IPS-18a (cell line): ENCODE measurements at regions not wholly inside any gene's neighbourhood (a gene's known extent, or its start where the extent isn't known, plus 50 kb on each side); places are given as distances from the start of the nearest gene placed in this dataset.
"Not testable (repeated sequence)": the region's sequence is repeated elsewhere in the genome, so short reads cannot be mapped to it uniquely, and the experiment has no call there.

Experiments
- H3K27ac ChIP-seq: one replicate; pipeline ENCODE4 v1.5.1; 2013; ENCODE audit warnings: low read length
- H3K27me3 ChIP-seq: one replicate; pipeline ENCODE4 v1.6.1; 2013; ENCODE audit warnings: mild to moderate bottlenecking, low read length; ENCODE audit not compliant: control insufficient read depth, insufficient read depth
- H3K36me3 ChIP-seq: one replicate; pipeline ENCODE4 v1.6.1; 2013; ENCODE audit warnings: low read depth, low read length; ENCODE audit not compliant: control insufficient read depth
- H3K4me1 ChIP-seq: one replicate; pipeline ENCODE4 v1.6.1; 2013; ENCODE audit warnings: low read depth, low read length; ENCODE audit not compliant: control insufficient read depth
- H3K4me3 ChIP-seq: one replicate; pipeline ENCODE4 v1.5.1; 2013; ENCODE audit warnings: low read length
- H3K9ac ChIP-seq: one replicate; pipeline ENCODE4 v1.6.1; 2013; ENCODE audit warnings: mild to moderate bottlenecking, low read length, moderate library complexity
- H3K9me3 ChIP-seq: one replicate; pipeline ENCODE4 v1.6.1; 2013; ENCODE audit warnings: low read depth, low read length; ENCODE audit not compliant: control insufficient read depth

DNA sequence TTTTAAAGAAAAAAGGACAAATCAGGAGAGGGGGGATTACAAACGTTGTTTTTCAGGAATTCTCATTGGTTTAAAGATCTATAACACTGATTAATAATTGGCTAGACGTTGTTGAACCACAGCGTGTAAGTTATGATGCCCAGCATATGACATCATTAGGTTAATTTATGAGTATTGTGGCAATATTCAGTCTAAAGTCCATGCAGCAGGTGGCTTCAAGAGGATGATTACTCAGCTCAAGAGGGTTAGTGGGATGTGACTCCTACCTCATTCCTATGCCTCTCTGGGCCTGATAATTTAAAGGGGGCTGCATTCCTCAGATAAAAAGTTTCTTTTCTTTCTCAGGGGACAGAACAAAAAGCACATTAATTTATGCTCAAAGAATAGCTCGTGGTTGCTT is 1309.0 kb downstream of the EPHA7 start:
- Histone ChIP-seq H3K9me3 (no peaks in the 10 kb centered on the region), H3K36me3 (no peaks in the 10 kb centered on the region), H3K4me3 (no peak overlapping the region), H3K4me1 (no peaks in the 10 kb centered on the region), H3K9ac (no peak overlapping the region), H3K27me3 (no peaks in the 10 kb centered on the region), H3K27ac (no peak overlapping the region)

DNA sequence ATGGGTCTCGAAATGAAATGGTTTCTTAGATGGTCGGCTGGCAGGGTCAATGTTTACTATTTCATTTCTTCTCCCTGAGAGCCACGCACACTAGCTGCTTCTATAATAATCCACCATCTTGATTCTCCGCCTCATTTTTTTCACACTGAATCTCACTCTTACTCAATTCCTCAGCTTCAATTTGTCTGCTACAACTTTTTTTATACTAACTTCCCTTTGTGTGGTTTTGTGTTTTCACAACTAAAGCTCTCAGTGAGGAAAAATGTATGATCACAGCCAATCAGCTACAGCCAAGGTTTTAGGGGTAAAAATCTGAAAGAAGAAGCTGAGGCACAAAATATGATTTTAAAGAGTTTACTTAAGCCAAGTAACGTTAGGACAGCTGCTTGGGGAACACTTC is 1309.4 kb downstream of the EPHA7 start:
- Histone ChIP-seq H3K4me1 (no peaks in the 10 kb centered on the region), H3K4me3 (no peak overlapping the region), H3K27me3 (no peaks in the 10 kb centered on the region), H3K27ac (no peak overlapping the region), H3K36me3 (no peaks in the 10 kb centered on the region), H3K9me3 (no peaks in the 10 kb centered on the region), H3K9ac (no peak overlapping the region)

DNA sequence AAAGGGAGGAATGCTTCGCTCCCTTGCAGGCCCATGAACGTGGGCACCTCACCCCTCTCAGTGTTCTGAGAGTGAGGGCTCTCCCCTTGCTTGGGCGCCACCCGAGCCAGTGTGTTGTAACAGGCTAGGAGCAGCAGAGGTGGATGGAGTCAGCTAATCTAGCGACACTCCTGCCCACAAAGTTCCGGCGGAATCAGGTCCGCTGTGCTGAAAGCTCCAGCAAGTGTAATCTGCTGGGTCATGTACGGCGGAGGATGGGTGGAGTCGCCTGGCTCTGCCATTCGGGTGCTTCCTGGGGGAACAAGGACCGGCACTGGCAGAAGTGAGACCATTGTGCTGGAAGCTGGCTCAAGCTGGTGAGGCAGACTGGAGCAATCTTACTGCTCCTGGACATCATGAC is 1310.1 kb downstream of the EPHA7 start:
- no peaks in the 10 kb centered on the region for H3K27me3 ChIP-seq
- no peaks in the 10 kb centered on the region for H3K4me1 ChIP-seq
- no peaks in the 10 kb centered on the region for H3K9me3 ChIP-seq
- H3K36me3 ChIP-seq = no peaks in the 10 kb centered on the region
- H3K9ac ChIP-seq = no peak overlapping the region
- no peak overlapping the region for H3K27ac ChIP-seq
- no peak overlapping the region for H3K4me3 ChIP-seq

DNA sequence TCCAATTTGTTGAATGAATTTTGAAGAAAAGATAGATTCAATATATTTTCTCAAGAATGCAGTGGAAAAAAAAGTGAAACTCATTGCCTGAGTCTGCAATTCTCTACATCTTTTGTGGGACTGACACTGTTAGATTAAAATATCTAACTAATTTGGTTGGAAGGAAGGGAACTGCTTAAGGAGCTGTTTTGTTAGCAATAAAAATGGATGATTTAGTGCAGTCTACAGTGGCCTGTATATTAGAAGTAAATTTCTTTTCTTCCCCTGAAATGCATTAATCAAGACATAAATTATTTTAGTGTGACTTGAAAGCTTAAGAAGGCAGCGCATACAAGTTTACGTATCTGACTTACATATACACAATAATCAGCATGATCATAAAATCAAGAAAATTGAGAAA is 1332.6 kb downstream of the EPHA7 start:
- Histone ChIP-seq H3K9me3 (no peaks in the 10 kb centered on the region), H3K36me3 (no peaks in the 10 kb centered on the region), H3K4me3 (no peak overlapping the region), H3K27me3 (no peaks in the 10 kb centered on the region), H3K9ac (no peak overlapping the region), H3K4me1 (no peaks in the 10 kb centered on the region), H3K27ac (no peak overlapping the region)

DNA sequence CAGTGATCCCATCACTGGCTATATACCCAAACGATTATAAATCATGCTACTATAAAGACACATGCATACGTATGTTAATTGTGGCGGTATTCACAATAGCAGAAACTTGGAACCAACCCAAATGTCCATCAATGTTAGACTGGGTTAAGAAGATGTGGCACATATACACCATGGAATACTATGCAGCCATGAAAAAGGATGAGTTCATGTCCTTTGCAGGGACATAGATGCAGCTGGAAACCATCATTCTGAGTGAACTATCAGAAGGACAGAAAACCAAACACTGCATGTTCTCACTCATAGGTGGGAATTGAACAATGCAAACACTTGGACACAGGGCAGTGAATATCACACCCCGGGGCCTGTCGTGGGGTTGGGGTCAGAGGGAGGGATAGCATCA is 1335.4 kb downstream of the EPHA7 start:
- not testable (repeated sequence) for H3K4me3 ChIP-seq, H3K27me3 ChIP-seq, H3K4me1 ChIP-seq

DNA sequence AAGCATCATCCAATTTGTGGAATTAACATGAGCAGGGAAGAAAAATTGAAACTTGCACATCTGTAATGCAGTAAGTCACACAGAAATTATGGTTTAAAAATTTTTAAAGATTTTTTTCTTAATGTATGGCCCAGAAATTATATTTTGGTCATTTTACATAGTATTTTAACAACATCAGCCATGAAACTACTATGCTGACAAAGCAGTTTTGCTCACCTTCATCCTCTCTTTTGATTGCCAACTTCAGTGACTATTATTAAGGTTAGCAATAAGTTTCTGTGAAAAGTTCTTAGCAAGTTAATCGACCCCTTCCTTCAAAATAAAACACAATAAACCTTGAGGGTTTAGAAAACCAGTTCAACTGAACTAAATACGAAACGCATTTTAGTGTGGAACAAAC is 1347.0 kb downstream of the EPHA7 start:
- Histone ChIP-seq H3K36me3 (no peaks in the 10 kb centered on the region), H3K9ac (no peak overlapping the region), H3K27me3 (no peaks in the 10 kb centered on the region), H3K9me3 (no peaks in the 10 kb centered on the region), H3K4me3 (no peak overlapping the region), H3K4me1 (no peaks in the 10 kb centered on the region), H3K27ac (no peak overlapping the region)

More for the DNA sequence above, 1335.4 kb downstream of the EPHA7 start:
- H3K9me3 ChIP-seq, H3K9ac ChIP-seq, H3K27ac ChIP-seq, H3K36me3 ChIP-seq: not testable (repeated sequence)

DNA sequence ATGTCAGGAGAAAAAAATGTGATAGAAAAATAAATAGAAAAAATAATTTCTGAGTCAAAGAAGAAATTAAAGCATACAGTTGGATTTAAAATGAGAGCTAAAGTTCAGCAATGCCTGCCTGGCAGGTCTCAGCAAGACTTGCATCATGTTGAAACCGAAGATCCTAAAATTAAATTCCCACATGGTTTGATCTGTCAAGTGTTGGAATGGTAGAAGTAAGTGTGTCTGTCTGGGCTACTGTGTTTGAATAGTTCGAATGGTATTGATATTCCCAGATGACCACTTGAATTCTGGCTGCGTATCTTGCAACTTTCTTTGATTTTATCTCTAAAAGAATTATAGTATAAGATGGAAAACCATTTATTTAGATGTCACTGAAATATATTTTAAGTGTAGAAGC is 1349.6 kb downstream of the EPHA7 start:
- no peaks in the 10 kb centered on the region for H3K27me3 ChIP-seq
- H3K36me3 ChIP-seq = no peaks in the 10 kb centered on the region
- H3K27ac ChIP-seq = no peak overlapping the region
- H3K4me1 ChIP-seq = no peaks in the 10 kb centered on the region
- no peak overlapping the region for H3K9ac ChIP-seq
- H3K4me3 ChIP-seq = no peak overlapping the region
- H3K9me3 ChIP-seq = no peaks in the 10 kb centered on the region

DNA sequence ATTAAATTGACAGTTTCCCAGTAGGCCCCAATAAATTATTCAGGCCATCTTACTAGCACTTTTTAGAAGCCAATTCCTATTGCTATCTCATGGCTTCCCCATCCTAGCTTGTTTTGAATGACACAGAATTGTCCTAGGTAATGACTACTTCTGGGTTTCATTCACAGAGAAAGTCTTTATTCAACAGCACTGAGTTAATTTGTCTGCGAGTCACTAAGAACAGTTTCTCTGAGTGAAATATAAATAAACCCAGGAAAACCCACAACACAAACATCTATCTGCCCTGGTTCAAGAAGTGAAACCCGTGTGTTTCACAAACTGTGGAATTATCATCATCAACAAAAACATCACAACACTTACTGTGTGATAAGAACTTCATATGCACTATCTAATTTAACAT is 1366.8 kb downstream of the EPHA7 start:
- H3K27ac ChIP-seq = no peak overlapping the region
- no peaks in the 10 kb centered on the region for H3K9me3 ChIP-seq
- no peak overlapping the region for H3K9ac ChIP-seq
- no peaks in the 10 kb centered on the region for H3K4me1 ChIP-seq
- no peaks in the 10 kb centered on the region for H3K27me3 ChIP-seq
- no peak overlapping the region for H3K4me3 ChIP-seq
- H3K36me3 ChIP-seq = no peaks in the 10 kb centered on the region

DNA sequence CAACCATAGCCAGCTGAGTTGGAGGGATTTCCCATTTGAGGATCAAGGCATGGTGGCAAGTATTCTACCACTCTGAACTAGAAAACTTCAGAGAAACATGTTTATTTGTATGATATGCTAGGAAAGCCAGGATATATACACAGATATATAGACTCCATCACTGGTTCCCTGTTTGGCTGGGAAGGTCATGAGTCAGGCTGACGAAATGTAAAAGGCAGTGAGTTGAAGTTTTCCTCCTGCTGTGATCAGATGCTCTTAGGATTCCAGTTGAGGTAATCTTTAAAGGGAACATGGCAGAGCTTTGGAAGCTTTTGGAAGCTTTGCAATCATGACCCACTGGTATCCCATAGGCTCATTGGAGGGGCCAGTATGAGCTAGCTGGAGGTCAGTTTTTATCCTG is 1369.1 kb downstream of the EPHA7 start:
- Histone ChIP-seq H3K9me3 (no peaks in the 10 kb centered on the region), H3K4me1 (no peaks in the 10 kb centered on the region), H3K27ac (no peak overlapping the region), H3K27me3 (no peaks in the 10 kb centered on the region), H3K4me3 (no peak overlapping the region), H3K36me3 (no peaks in the 10 kb centered on the region), H3K9ac (no peak overlapping the region)

DNA sequence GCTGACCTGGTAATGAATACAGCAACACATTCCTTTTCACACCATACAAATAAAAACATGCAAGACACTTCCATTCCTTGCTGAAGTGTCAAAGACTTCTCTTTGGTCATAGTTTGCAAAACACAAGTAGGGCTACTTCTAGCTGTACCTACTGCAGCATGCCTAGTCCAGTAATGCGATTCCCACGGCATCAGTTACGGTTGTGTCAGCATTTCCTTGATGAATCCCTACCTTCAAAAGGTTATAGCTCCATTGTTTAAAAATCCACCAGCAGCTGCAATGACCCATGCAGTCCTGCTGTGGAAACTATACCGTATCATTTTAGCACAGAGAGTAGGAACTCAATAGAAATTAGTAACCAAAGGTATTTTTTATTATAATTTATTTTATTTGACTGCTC is 1371.5 kb downstream of the EPHA7 start:
- Histone ChIP-seq H3K4me3 (no peak overlapping the region), H3K9me3 (no peaks in the 10 kb centered on the region), H3K36me3 (no peaks in the 10 kb centered on the region), H3K4me1 (no peaks in the 10 kb centered on the region), H3K9ac (no peak overlapping the region), H3K27ac (no peak overlapping the region), H3K27me3 (no peaks in the 10 kb centered on the region)

DNA sequence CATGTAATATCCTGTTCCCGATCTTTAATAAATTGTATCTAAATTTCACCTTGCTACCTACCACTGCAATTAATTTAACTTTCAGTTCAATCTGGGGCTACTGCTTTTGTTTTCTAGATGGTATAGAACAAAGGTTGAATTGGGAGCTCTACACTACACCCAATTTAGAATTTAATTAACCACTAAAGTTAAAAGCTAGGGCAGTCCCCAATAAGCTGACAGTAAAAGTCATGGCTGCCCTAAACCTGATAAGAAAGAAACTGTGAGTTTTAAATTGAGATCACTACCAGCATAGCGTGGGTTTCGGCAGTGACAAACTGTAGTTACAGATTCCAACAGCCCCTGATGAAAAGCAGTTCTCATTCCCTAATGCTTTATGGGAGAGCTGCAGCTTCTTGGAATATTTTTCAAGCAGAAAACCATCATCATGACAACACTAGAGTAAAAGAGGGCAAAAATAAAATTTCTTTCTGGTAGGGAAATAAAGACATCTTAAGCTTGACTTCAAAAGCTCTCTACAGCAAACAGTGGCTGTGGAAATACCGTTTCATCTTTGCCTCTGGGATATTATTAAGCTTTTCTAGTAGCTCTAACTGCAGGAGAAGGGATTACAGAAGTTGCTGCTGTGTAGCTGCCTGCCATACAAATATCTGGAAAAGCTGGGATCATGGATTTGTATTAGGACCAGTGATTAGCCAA is 1372.1 kb downstream of the EPHA7 start:
- H3K9ac ChIP-seq = no peak overlapping the region
- H3K27me3 ChIP-seq = no peaks in the 10 kb centered on the region
- H3K27ac ChIP-seq = no peak overlapping the region
- H3K4me3 ChIP-seq = no peak overlapping the region
- no peaks in the 10 kb centered on the region for H3K36me3 ChIP-seq
- no peaks in the 10 kb centered on the region for H3K9me3 ChIP-seq
- H3K4me1 ChIP-seq = no peaks in the 10 kb centered on the region

DNA sequence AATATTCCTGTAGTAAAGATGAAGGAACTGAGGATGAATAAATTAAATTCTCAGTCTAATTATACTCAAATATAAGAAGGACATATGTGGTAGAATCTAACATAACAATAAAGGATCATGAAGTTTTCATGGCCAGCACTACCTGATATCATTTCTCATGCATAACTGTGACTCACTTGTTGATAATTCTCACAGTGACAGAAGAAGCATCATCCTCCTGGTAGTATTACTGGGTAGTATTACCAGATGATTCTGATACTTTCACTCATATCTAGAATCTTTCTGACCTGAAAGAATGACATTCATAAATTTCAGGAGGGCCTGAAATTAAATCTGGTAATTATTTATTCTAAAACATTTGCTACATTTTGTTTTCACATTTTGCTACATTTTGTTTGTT is 1375.0 kb downstream of the EPHA7 start:
- no peaks in the 10 kb centered on the region for H3K9me3 ChIP-seq
- no peaks in the 10 kb centered on the region for H3K4me1 ChIP-seq
- H3K36me3 ChIP-seq = no peaks in the 10 kb centered on the region
- H3K27me3 ChIP-seq = no peaks in the 10 kb centered on the region
- no peak overlapping the region for H3K9ac ChIP-seq
- no peak overlapping the region for H3K4me3 ChIP-seq
- no peak overlapping the region for H3K27ac ChIP-seq
